ENCODE measurements at regions not wholly inside any gene's neighbourhood (a gene's known extent, or its start where the extent isn't known, plus 50 kb on each side); places are given as distances from the start of the nearest gene placed in this dataset.

GRCh38 chrX:40260146-40260747, 162.5 kb upstream of the BCOR start:
- Histone ChIP-seq H3K9me3 (ENCODE audit: insufficient read depth, low read length) (no peaks in the 10 kb centered on the region), H2AFZ (ENCODE audit: low read depth, low read length, severe bottlenecking) (no peak overlapping the region), H4K20me1 (ENCODE audit: low read depth, low read length) (no peaks in the 10 kb centered on the region), H3K36me3 (ENCODE audit: low read length) (no peaks in the 10 kb centered on the region), H3K4me3 (ENCODE audit: insufficient read depth, low read length, poor library complexity, severe bottlenecking) (no peak overlapping the region), H3K4me2 (ENCODE audit: low read depth, low read length, poor library complexity, severe bottlenecking) (no peak overlapping the region), H3K9ac (ENCODE audit: low read length) (no peak overlapping the region), H3K27ac (ENCODE audit: low read depth, low read length) (no peak overlapping the region), H3K79me2 (ENCODE audit: insufficient read depth, low read length) (no peaks in the 10 kb centered on the region), H3K27me3 (ENCODE audit: low read length) (no peaks in the 10 kb centered on the region), H3F3A (ENCODE audit: insufficient read depth) (no peaks in the 10 kb centered on the region), H3K9me2 (replicated peaks; ENCODE audit: insufficient read depth, low read length) (no peaks in the 10 kb centered on the region)
- no peak for TF ChIP-seq EZH2phosphoT487 (conservative IDR thresholded peaks at IDR 0.05; ENCODE audit: low read length)
- TF ChIP-seq, protein P1, sequence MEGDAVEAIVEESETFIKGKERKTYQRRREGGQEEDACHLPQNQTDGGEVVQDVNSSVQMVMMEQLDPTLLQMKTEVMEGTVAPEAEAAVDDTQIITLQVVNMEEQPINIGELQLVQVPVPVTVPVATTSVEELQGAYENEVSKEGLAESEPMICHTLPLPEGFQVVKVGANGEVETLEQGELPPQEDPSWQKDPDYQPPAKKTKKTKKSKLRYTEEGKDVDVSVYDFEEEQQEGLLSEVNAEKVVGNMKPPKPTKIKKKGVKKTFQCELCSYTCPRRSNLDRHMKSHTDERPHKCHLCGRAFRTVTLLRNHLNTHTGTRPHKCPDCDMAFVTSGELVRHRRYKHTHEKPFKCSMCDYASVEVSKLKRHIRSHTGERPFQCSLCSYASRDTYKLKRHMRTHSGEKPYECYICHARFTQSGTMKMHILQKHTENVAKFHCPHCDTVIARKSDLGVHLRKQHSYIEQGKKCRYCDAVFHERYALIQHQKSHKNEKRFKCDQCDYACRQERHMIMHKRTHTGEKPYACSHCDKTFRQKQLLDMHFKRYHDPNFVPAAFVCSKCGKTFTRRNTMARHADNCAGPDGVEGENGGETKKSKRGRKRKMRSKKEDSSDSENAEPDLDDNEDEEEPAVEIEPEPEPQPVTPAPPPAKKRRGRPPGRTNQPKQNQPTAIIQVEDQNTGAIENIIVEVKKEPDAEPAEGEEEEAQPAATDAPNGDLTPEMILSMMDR (IDR thresholded peaks at IDR 0.05; ENCODE audit: insufficient read depth, low read length, poor library complexity, severe bottlenecking), result no peak

DNA sequence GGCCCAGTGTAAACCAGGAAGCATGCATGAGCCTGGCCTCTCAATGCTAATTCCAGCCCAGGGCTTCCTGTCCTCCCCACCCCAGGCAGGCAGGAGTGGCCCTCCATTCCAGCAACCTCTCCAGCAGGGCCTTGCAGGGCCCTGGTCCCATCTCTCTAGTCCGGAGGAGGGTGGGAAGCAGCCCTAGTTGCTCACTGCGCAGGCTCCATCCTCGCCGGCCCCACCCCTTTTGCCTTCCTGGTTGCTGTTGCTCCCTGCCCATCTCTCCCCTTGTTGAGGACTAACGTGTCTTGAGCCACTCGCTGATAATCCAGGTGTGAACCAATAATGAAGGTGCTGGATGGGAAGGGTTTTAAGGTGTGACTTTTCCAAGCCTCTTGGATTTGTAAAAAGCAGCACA, 161.2 kb upstream of the BCOR start:
- no peak overlapping the region for H3K4me2 ChIP-seq (ENCODE audit: low read depth, low read length, poor library complexity, severe bottlenecking)
- no peaks in the 10 kb centered on the region for H3K9me3 ChIP-seq (ENCODE audit: insufficient read depth, low read length)
- H3K9me2 ChIP-seq (replicated peaks; ENCODE audit: insufficient read depth, low read length), result no peaks in the 10 kb centered on the region
- no peak overlapping the region for H3K9ac ChIP-seq (ENCODE audit: low read length)
- H3F3A ChIP-seq (ENCODE audit: insufficient read depth), result no peaks in the 10 kb centered on the region
- no peak overlapping the region for H3K27ac ChIP-seq (ENCODE audit: low read depth, low read length)
- H4K20me1 ChIP-seq (ENCODE audit: low read depth, low read length), result no peaks in the 10 kb centered on the region
- no peak overlapping the region for H2AFZ ChIP-seq (ENCODE audit: low read depth, low read length, severe bottlenecking)
- no peaks in the 10 kb centered on the region for H3K36me3 ChIP-seq (ENCODE audit: low read length)
- no peak overlapping the region for H3K4me3 ChIP-seq (ENCODE audit: insufficient read depth, low read length, poor library complexity, severe bottlenecking)
- TF ChIP-seq EZH2phosphoT487 (conservative IDR thresholded peaks at IDR 0.05; ENCODE audit: low read length), result no peak
- TF ChIP-seq, protein P1 (IDR thresholded peaks at IDR 0.05; ENCODE audit: insufficient read depth, low read length, poor library complexity, severe bottlenecking), result no peak
- no peaks in the 10 kb centered on the region for H3K27me3 ChIP-seq (ENCODE audit: low read length)
- no peaks in the 10 kb centered on the region for H3K79me2 ChIP-seq (ENCODE audit: insufficient read depth, low read length)

- Histone ChIP-seq H3K27me3 (ENCODE audit: low read length) (no peaks in the 10 kb centered on the region), H3K9me3 (ENCODE audit: insufficient read depth, low read length) (no peaks in the 10 kb centered on the region), H3K27ac (ENCODE audit: low read depth, low read length) (no peak overlapping the region), H3K9me2 (replicated peaks; ENCODE audit: insufficient read depth, low read length) (no peaks in the 10 kb centered on the region), H3K9ac (ENCODE audit: low read length) (no peak overlapping the region), H3K4me3 (ENCODE audit: insufficient read depth, low read length, poor library complexity, severe bottlenecking) (no peak overlapping the region), H3K4me2 (ENCODE audit: low read depth, low read length, poor library complexity, severe bottlenecking) (no peak overlapping the region), H3F3A (ENCODE audit: insufficient read depth) (no peaks in the 10 kb centered on the region), H2AFZ (ENCODE audit: low read depth, low read length, severe bottlenecking) (no peak overlapping the region), H4K20me1 (ENCODE audit: low read depth, low read length) (no peaks in the 10 kb centered on the region), H3K36me3 (ENCODE audit: low read length) (no peaks in the 10 kb centered on the region), H3K79me2 (ENCODE audit: insufficient read depth, low read length) (no peaks in the 10 kb centered on the region)
- TF ChIP-seq, protein P1 (IDR thresholded peaks at IDR 0.05; ENCODE audit: insufficient read depth, low read length, poor library complexity, severe bottlenecking), result no peak
- no peak for TF ChIP-seq EZH2phosphoT487 (conservative IDR thresholded peaks at IDR 0.05; ENCODE audit: low read length)
These were observed 156.0 kb upstream of the BCOR start for GRCh38 chrX:40253771-40254170.

All from SU-DHL-6 (cell line).